ENCODE measurements at regions not wholly inside any gene's neighbourhood (a gene's known extent, or its start where the extent isn't known, plus 50 kb on each side); places are given as distances from the start of the nearest gene placed in this dataset.

GRCh38 chr14:66088656-66089055, 397.5 kb upstream of the CCDC196 start:
- TF ChIP-seq CTCF (IDR thresholded peaks at IDR 0.05) (no peak), POLR2A (IDR thresholded peaks at IDR 0.05) (no peak)

Measured in body of pancreas (tissue), 4 donors.